ENCODE measurements at regions not wholly inside any gene's neighbourhood (a gene's known extent, or its start where the extent isn't known, plus 50 kb on each side); places are given as distances from the start of the nearest gene placed in this dataset.

DNA sequence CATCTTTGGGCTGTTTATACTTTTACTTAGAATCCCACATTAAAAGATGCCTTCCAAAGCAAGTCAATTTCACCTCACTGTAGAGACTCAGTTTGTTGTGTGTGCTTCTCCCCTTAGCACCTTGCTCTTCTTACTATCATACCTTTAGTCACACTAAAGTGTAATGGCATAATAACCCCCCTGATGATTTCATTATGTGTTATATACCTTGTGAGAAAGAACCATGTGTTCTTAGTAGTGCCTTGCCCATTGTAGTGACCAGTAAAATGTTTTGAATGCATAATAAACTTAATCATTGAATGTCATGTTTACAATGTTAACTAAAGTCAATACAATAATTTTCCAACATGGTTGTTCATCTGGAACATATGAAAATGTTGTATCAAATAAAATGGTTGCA lies 1621.9 kb downstream of the PCDH7 start:
- TF ChIP-seq, protein P1, sequence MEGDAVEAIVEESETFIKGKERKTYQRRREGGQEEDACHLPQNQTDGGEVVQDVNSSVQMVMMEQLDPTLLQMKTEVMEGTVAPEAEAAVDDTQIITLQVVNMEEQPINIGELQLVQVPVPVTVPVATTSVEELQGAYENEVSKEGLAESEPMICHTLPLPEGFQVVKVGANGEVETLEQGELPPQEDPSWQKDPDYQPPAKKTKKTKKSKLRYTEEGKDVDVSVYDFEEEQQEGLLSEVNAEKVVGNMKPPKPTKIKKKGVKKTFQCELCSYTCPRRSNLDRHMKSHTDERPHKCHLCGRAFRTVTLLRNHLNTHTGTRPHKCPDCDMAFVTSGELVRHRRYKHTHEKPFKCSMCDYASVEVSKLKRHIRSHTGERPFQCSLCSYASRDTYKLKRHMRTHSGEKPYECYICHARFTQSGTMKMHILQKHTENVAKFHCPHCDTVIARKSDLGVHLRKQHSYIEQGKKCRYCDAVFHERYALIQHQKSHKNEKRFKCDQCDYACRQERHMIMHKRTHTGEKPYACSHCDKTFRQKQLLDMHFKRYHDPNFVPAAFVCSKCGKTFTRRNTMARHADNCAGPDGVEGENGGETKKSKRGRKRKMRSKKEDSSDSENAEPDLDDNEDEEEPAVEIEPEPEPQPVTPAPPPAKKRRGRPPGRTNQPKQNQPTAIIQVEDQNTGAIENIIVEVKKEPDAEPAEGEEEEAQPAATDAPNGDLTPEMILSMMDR (conservative IDR thresholded peaks at IDR 0.05; ENCODE audit: low read length), result no peak
- no peak for TF ChIP-seq EZH2phosphoT487 (IDR thresholded peaks at IDR 0.05; ENCODE audit: borderline replicate concordance, low read depth, low read length)
